ENCODE measurements at regions not wholly inside any gene's neighbourhood (a gene's known extent, or its start where the extent isn't known, plus 50 kb on each side); places are given as distances from the start of the nearest gene placed in this dataset.

DNA sequence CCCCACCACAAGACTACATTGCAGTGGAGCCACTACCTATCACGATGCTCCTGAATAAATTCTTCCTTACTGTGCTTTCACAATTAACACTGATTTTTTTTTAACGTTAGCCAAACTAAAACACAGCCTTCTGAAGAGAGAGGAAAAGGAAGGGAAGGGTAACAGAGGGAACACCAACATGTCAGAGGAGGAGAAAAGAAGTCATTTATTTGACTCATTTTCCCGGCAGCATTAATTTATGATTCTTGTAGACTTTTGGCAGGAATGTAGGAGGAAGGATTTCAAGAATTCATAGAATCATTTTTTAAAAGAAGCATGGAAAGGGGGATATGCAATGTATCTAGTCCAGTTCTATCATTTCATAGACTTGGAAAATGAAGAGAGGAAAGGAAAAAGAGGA lies 74.3 kb upstream of the IQCM start:
- TF ChIP-seq, protein P1, sequence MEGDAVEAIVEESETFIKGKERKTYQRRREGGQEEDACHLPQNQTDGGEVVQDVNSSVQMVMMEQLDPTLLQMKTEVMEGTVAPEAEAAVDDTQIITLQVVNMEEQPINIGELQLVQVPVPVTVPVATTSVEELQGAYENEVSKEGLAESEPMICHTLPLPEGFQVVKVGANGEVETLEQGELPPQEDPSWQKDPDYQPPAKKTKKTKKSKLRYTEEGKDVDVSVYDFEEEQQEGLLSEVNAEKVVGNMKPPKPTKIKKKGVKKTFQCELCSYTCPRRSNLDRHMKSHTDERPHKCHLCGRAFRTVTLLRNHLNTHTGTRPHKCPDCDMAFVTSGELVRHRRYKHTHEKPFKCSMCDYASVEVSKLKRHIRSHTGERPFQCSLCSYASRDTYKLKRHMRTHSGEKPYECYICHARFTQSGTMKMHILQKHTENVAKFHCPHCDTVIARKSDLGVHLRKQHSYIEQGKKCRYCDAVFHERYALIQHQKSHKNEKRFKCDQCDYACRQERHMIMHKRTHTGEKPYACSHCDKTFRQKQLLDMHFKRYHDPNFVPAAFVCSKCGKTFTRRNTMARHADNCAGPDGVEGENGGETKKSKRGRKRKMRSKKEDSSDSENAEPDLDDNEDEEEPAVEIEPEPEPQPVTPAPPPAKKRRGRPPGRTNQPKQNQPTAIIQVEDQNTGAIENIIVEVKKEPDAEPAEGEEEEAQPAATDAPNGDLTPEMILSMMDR (conservative IDR thresholded peaks at IDR 0.05) = no peak

DNA sequence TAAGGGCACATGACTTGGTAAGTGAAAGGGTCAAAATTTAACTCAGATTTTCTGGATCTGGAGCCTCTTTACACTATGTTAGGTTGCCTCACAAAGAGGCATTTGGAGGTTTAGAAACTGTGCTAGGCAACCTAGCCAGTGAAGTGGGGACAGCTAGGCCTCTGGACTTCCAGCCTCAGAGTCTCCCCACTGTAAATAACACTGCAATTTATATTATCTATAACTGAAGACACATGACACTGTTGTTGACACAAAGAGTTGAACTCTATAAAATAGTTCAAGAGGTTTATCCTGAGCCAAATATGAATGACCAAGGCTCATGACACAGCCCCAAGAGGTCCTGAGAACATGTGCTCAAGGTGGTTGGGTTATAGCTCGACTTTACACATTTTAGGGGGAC lies 74.9 kb upstream of the IQCM start:
- no peak overlapping the region for H3K27ac ChIP-seq
- TF ChIP-seq, protein P1 (conservative IDR thresholded peaks at IDR 0.05) = no peak

More for the DNA sequence above, 74.3 kb upstream of the IQCM start:
- no peak overlapping the region for H3K27ac ChIP-seq

DNA sequence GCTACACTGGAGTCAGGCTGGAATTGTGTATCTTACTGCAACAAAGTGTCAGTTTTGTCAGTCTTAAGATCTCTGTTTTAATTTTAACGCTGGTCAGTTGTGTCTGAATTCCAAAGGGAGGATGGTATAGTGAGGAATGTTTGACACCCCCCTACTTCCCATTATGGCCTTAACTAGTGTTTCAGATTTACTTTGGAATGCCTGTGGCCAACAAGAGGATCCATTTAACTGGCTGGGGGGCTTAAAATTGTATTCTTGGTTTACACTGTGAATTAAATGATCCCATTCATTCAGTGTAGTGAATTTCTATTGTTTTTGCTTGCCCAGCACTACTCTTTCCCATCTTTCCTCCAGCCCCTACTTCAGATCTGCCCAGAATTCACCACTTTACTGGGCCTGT lies 75.8 kb upstream of the IQCM start:
- H3K27ac ChIP-seq = no peak overlapping the region
- TF ChIP-seq, protein P1 (conservative IDR thresholded peaks at IDR 0.05) = no peak

DNA sequence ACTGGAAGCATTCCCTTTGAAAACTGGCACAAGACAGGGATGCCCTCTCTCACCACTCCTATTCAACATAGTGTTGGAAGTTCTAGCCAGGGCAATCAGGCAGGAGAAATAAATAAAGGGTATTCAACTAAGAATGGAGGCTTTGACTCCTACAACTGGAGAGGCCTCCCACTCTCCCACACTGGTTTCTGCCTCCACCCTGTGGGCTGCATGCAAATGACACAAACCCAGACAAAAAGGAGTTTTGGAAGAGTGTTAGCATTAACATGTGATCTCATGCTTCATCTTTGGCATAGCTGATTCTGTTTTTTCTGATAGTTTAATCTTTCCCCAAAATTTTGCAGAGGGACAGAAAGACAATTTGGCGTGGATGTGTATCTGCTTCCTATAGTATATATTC lies 80.8 kb upstream of the IQCM start:
- H3K27ac ChIP-seq = no peak overlapping the region
- TF ChIP-seq, protein P1 (conservative IDR thresholded peaks at IDR 0.05) = peak; percentile 78

DNA sequence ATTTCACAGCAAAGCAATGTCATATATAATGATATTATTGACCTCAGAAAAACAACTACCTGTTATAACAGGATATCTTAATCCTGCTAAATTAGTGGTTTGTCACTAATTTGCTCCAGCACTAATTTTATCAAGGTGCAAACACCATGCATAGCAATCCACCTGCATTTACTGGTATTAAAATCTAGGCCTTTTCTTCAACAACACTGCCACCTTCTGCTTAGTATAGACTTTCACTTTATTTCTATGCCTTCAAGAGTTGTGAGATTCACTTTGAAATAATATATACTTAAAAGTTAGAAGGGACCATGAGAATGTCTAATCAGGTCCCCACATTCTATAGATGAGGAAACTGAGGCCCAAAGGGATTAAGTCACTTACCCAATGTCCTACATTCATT lies 82.1 kb upstream of the IQCM start:
- TF ChIP-seq, protein P1 (conservative IDR thresholded peaks at IDR 0.05) = peak; percentile 68
- no peak overlapping the region for H3K27ac ChIP-seq

DNA sequence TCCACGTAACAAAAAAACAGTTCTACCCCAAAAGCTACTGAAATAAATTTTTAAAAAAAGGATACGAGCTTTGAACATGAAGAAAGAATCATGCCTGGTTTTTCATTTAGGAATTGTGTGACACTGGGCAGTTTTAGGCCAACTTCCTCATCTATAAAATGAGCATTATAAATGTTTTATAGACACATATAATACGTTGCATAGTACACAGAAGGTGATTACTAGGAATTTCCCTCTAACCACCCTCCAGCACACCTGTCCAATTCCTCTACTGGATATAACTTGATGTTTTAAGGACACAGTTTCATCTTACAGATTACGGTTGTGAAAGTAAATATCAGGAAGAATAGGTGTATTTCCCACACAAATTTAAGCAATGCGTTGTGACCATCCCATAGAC lies 85.5 kb upstream of the IQCM start:
- H3K27ac ChIP-seq = no peak overlapping the region
- TF ChIP-seq, protein P1 (conservative IDR thresholded peaks at IDR 0.05) = no peak

DNA sequence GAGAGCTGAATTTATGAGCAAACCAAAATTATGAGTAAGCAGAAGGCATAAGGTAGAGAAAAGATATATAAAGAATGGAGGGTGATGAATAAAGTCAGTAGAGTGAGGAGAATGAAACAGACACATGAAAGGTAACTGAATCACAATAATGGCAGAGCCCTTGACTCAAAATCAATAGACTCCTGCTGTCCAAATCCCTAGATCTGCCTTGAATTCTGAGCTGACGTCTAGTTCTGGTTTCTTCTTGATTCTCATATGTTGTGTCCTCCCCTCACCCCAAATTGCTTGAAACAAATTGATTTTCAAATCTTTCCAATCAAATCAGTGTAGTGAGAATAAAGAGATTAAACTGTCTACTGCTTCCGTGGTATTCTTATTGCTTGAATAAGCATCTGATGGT lies 86.6 kb upstream of the IQCM start:
- no peak overlapping the region for H3K27ac ChIP-seq
- TF ChIP-seq, protein P1 (conservative IDR thresholded peaks at IDR 0.05) = no peak

DNA sequence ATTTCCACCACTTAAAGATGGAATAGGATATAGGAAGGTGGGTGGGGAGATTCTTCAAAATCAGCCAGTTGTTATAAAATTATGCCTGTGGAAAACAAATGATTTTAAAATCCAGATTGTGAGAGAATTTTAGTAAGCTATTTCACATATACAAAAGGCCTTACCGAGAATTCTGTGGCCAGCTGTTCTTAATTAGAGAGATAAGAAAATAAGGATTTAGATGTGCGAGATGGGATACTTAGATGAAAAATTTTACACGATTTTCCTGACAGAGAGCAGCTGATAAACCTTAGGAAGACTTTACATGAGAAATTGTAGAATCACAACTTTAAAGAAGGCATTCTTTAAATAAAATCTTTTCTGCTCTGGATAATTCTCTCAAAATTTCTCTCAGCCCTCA lies 94.5 kb upstream of the IQCM start:
- H3K27ac ChIP-seq = no peak overlapping the region
- TF ChIP-seq, protein P1 (conservative IDR thresholded peaks at IDR 0.05) = no peak
